IMR-90 (cell line): ENCODE measurements at regions not wholly inside any gene's neighbourhood (a gene's known extent, or its start where the extent isn't known, plus 50 kb on each side); places are given as distances from the start of the nearest gene placed in this dataset.

Experiments used
- ATAC-seq: fragments of 200-7000 bp; cut with Tn5 transposase; 2 replicates; pipeline ENCODE4 v1.9.1; 2020; ENCODE audit warnings: low read depth, mild to moderate bottlenecking, moderate library complexity
- BruUV-seq: library from RNA; stranded (reverse); fragments of 400-500 nt; replicated peaks from 2 replicates; lab custom pipeline; 2021; lab: Mats Ljungman, UMichigan
- CTCF ChIA-PET: fragments of 300-600 bp; formaldehyde crosslinking; extraction: SDS; loops from one replicate; lab custom pipeline; 2021; ENCODE audit warnings: antibody characterized with exemption; lab: Yijun Ruan, JAX
- POLR2A ChIA-PET: fragments of 300-600 bp; sonication (Branson Sonifier 250); formaldehyde crosslinking; loops from one replicate; lab custom pipeline; 2022; ENCODE audit warnings: antibody characterized with exemption; ENCODE audit not compliant: unreplicated experiment; lab: Charles Lee
- DNase-seq: peaks from one replicate; pipeline ENCODE4 v3.0.0; 2013
- H2AFZ ChIP-seq: replicated peaks from 2 replicates; pipeline ENCODE3; 2013; ENCODE audit warnings: low read length, mild to moderate bottlenecking; ENCODE audit not compliant: poor library complexity
- H2AK5ac ChIP-seq: 2 replicates; pipeline ENCODE4 v1.6.1; 2013; ENCODE audit warnings: low read depth, low read length, inconsistent platforms
- H2AK9ac ChIP-seq: replicated peaks from 2 replicates; pipeline ENCODE3; 2013; ENCODE audit warnings: mild to moderate bottlenecking, low read depth, low read length, moderate library complexity; ENCODE audit not compliant: poor library complexity
- H2BK120ac ChIP-seq: 2 replicates; pipeline ENCODE4 v1.6.1; 2013; ENCODE audit warnings: low read depth, low read length, inconsistent platforms
- H2BK15ac ChIP-seq: 3 replicates; pipeline ENCODE4 v1.6.1; 2013; ENCODE audit warnings: low read depth, low read length, inconsistent platforms
- H2BK20ac ChIP-seq: 2 replicates; pipeline ENCODE4 v1.6.1; 2013; ENCODE audit warnings: low read depth, mild to moderate bottlenecking, inconsistent platforms, low read length, moderate library complexity
- H2BK5ac ChIP-seq: 2 replicates; pipeline ENCODE4 v1.6.1; 2013; ENCODE audit warnings: mild to moderate bottlenecking, low read depth, low read length, inconsistent platforms; ENCODE audit not compliant: poor library complexity, severe bottlenecking
- H3K14ac ChIP-seq: replicated peaks from 2 replicates; pipeline ENCODE4 v1.6.1; 2013; ENCODE audit warnings: low read depth, low read length, inconsistent platforms
- H3K18ac ChIP-seq: 2 replicates; pipeline ENCODE4 v1.6.1; 2013; ENCODE audit warnings: low read depth, low read length, control low read depth
- H3K23ac ChIP-seq: 2 replicates; pipeline ENCODE4 v1.6.1; 2013; ENCODE audit warnings: low read depth, low read length, inconsistent platforms
- H3K27ac ChIP-seq: 2 replicates; pipeline ENCODE4 v1.5.1; 2013; ENCODE audit warnings: mild to moderate bottlenecking, control low read depth, low read length; ENCODE audit not compliant: insufficient read depth
- H3K27me3 ChIP-seq: 2 replicates; pipeline ENCODE4 v1.6.1; 2013; ENCODE audit warnings: low read length; ENCODE audit not compliant: control insufficient read depth, insufficient read depth
- H3K36me3 ChIP-seq: 2 replicates; pipeline ENCODE4 v1.6.1; 2013; ENCODE audit warnings: low read length, mixed read lengths; ENCODE audit not compliant: control insufficient read depth, insufficient read depth
- H3K4ac ChIP-seq: 2 replicates; pipeline ENCODE4 v1.6.1; 2013; ENCODE audit warnings: low read depth, low read length, inconsistent platforms
- H3K4me1 ChIP-seq: 2 replicates; pipeline ENCODE4 v1.6.1; 2013; ENCODE audit warnings: low read length, mixed read lengths; ENCODE audit not compliant: control insufficient read depth, insufficient read depth
- H3K4me2 ChIP-seq: 2 replicates; pipeline ENCODE4 v1.6.1; 2013; ENCODE audit warnings: low read depth, mild to moderate bottlenecking, control low read depth, low read length, moderate library complexity
- H3K4me3 ChIP-seq: 2 replicates; pipeline ENCODE4 v1.5.1; 2013; ENCODE audit warnings: low read depth, mild to moderate bottlenecking, control low read depth, low read length, moderate library complexity; ENCODE audit not compliant: insufficient read depth
- H3K56ac ChIP-seq: 2 replicates; pipeline ENCODE4 v1.6.1; 2013; ENCODE audit warnings: low read length, inconsistent platforms; ENCODE audit not compliant: insufficient read depth; ENCODE audit errors: extremely low read depth
- H3K79me1 ChIP-seq, 2 experiments: 2 replicates each; pipeline ENCODE4 v1.6.1; 2013; ENCODE audit warnings: low read length in 2 of 2, inconsistent platforms in 1 of 2, low read depth in 1 of 2
- H3K9ac ChIP-seq: 2 replicates; pipeline ENCODE4 v1.6.1; 2013; ENCODE audit warnings: low read depth, low read length, control low read depth
- H3K9me1 ChIP-seq: 2 replicates; pipeline ENCODE4 v1.6.1; 2013; ENCODE audit warnings: low read length, inconsistent platforms; ENCODE audit not compliant: insufficient read depth
- H3K9me3 ChIP-seq: 2 replicates; pipeline ENCODE4 v1.6.1; 2013; ENCODE audit warnings: low read length; ENCODE audit not compliant: control insufficient read depth, insufficient read depth
- H4K20me1 ChIP-seq: 2 replicates; pipeline ENCODE4 v1.6.1; 2013; ENCODE audit warnings: low read length, inconsistent platforms; ENCODE audit not compliant: insufficient read depth
- H4K5ac ChIP-seq: 2 replicates; pipeline ENCODE4 v1.6.1; 2013; ENCODE audit warnings: mild to moderate bottlenecking, low read depth, low read length, control low read depth
- H4K8ac ChIP-seq, 2 experiments: 2 replicates each; pipeline ENCODE4 v1.6.1; 2013; ENCODE audit warnings: low read depth in 2 of 2, low read length in 2 of 2, control low read depth in 1 of 2, inconsistent platforms in 1 of 2
- H4K91ac ChIP-seq: 2 replicates; pipeline ENCODE4 v1.6.1; 2013; ENCODE audit warnings: low read depth, low read length, inconsistent platforms; ENCODE audit not compliant: insufficient read depth
- BHLHE40 ChIP-seq: fragments of 150-350 bp; IDR thresholded peaks from 2 replicates; pipeline ENCODE4 v1.6.1; 2016; ENCODE audit warnings: mild to moderate bottlenecking, low read depth, low read length
- CHD1 ChIP-seq: IDR thresholded peaks from 2 replicates; pipeline ENCODE4 v1.6.1; 2012; ENCODE audit warnings: low read depth, low read length, improper control_type of control experiment
- FOS ChIP-seq: fragments of 150-350 bp; IDR thresholded peaks from 2 replicates; pipeline ENCODE4 v1.6.1; 2016; ENCODE audit warnings: low read depth, low read length
- MAFK ChIP-seq: IDR thresholded peaks from 2 replicates; pipeline ENCODE4 v1.6.1; 2012; ENCODE audit warnings: low read depth, low read length, improper control_type of control experiment
- MAZ ChIP-seq: IDR thresholded peaks from 2 replicates; pipeline ENCODE4 v1.6.1; 2012; ENCODE audit warnings: low read depth, mild to moderate bottlenecking, low read length, improper control_type of control experiment, moderate library complexity, borderline replicate concordance
- MXI1 ChIP-seq: IDR thresholded peaks from 2 replicates; pipeline ENCODE4 v1.6.1; 2012; ENCODE audit warnings: low read depth, mild to moderate bottlenecking, low read length, moderate library complexity, borderline replicate concordance
- POLR2A ChIP-seq: IDR thresholded peaks from 2 replicates; pipeline ENCODE4 v1.6.1; 2012; ENCODE audit warnings: mild to moderate bottlenecking, low read depth, low read length
- RAD21 ChIP-seq: IDR thresholded peaks from 2 replicates; pipeline ENCODE4 v1.6.1; 2012; ENCODE audit warnings: low read length, improper control_type of control experiment
- RCOR1 ChIP-seq: IDR thresholded peaks from 2 replicates; pipeline ENCODE4 v1.6.1; 2012; ENCODE audit warnings: mild to moderate bottlenecking, low read length, improper control_type of control experiment; ENCODE audit not compliant: insufficient replicate concordance
- RFX5 ChIP-seq: IDR thresholded peaks from 2 replicates; pipeline ENCODE4 v1.8.0; 2012; ENCODE audit warnings: low read depth, mild to moderate bottlenecking, low read length, moderate library complexity
- SMC3 ChIP-seq: fragments of 150-350 bp; IDR thresholded peaks from 2 replicates; pipeline ENCODE4 v1.6.1; 2016; ENCODE audit warnings: low read depth, mild to moderate bottlenecking, antibody characterized with exemption, low read length, moderate library complexity
- WGBS, 2 experiments: methylation state at CpG; one replicate each; pipeline versions ENCODE4 v1.1.5 to v1.1.7; 2013; ENCODE audit warnings: missing lambda C conversion rate in 2 of 2; ENCODE audit not compliant: insufficient read length in 1 of 2; ENCODE audit errors: extremely low coverage in 2 of 2; 5-methylcytosine and 5-hydroxymethylcytosine counted together
- dilution Hi-C: fragments of 300-500 bp; cut with HindIII; formaldehyde crosslinking; loops from one replicate; pipeline ENCODE4 v1.14.3; 2018; ENCODE audit warnings: low sequenced_read_pairs; ENCODE audit not compliant: unreplicated experiment
- in situ Hi-C: fragments of 300-500 bp; cut with MboI; formaldehyde crosslinking; loops from 3 replicates; pipeline ENCODE4 v1.14.3; 2019; ENCODE audit warnings: low sequenced_read_pairs, inconsistent platforms, mixed read lengths
- intact Hi-C: fragments of 100-400 bp; cut with micrococcal nuclease; formaldehyde crosslinking; loops from 2 replicates; pipeline ENCODE4 v1.10.0; 2022
- TF ChIP-seq, protein P1 (sequence below): fragments of 150-350 bp; IDR thresholded peaks from 2 replicates; pipeline ENCODE4 v1.6.1; 2017; ENCODE audit warnings: mild to moderate bottlenecking, antibody characterized with exemption, low read length, low read depth
- TF ChIP-seq, protein P2 (sequence below): conservative IDR thresholded peaks from 2 replicates; pipeline ENCODE4 v1.5.1; 2012; ENCODE audit warnings: mild to moderate bottlenecking, low read depth, low read length, improper control_type of control experiment
- TF ChIP-seq, protein P3 (sequence below): fragments of 150-350 bp; IDR thresholded peaks from 2 replicates; pipeline ENCODE4 v1.6.1; 2016; ENCODE audit warnings: low read depth, mild to moderate bottlenecking, low read length, moderate library complexity, borderline replicate concordance

DNA sequence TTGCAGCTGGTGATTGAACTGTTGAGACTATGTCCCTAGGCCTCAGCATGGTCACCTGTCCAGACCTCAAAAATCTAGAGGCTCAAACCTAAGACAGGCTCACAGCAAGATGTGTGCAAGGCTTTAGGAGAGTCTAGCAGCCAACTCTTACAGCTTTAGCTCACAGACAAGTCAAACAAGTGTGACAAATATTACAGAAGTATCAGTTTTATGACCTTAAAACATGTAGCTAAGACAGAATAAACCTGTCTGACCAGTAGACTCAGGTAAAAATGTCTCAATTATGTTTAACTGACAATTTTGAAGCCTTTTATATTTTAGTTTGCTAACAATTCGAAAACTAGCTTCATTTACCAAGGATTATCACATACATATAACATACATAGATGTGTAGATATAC lies 80.0 kb upstream of the HTATIP2 start:
- Histone ChIP-seq H2AFZ (no peak overlapping the region), H3K23ac (no peak overlapping the region), H3K4me2 (no peak overlapping the region), H4K5ac (no peak overlapping the region), H3K56ac (no peak overlapping the region), H2AK5ac (no peak overlapping the region), H3K9ac (no peak overlapping the region), H2BK15ac (no peak overlapping the region), H3K4me1 (no peaks in the 10 kb centered on the region), H3K36me3 (no peaks in the 10 kb centered on the region), H3K4me3 (no peak overlapping the region), H3K27ac (no peak overlapping the region), H3K4ac (no peak overlapping the region), H3K27me3 (peaks cover 3% of the 10 kb centered on the region), H3K9me3 (no peaks in the 10 kb centered on the region), H3K9me1 (no peaks in the 10 kb centered on the region), H2AK9ac (no peak overlapping the region), H2BK20ac (no peak overlapping the region), H4K8ac (no peak overlapping the region), H2BK5ac (no peak overlapping the region), H3K79me1 (no peaks in the 10 kb centered on the region), H3K18ac (no peak overlapping the region), H4K91ac (no peak overlapping the region), H2BK120ac (no peak overlapping the region), H4K20me1 (no peaks in the 10 kb centered on the region), H3K14ac (no peak overlapping the region)
- in situ Hi-C loops, result no loop called here
- no peak for ATAC-seq
- intact Hi-C loops, result no loop called here
- WGBS, 2 experiments, result no CpG with 5 or more reads among the region's 1 CpG
- POLR2A ChIA-PET, result no interaction called here
- dilution Hi-C loops, result no loop called here
- TF ChIP-seq RFX5 (no peak), POLR2A (no peak), FOS (no peak), MAFK (no peak), SMC3 (no peak), MXI1 (no peak), RCOR1 (no peak), BHLHE40 (no peak), CHD1 (no peak), RAD21 (no peak), MAZ (no peak)
- TF ChIP-seq, protein P1, sequence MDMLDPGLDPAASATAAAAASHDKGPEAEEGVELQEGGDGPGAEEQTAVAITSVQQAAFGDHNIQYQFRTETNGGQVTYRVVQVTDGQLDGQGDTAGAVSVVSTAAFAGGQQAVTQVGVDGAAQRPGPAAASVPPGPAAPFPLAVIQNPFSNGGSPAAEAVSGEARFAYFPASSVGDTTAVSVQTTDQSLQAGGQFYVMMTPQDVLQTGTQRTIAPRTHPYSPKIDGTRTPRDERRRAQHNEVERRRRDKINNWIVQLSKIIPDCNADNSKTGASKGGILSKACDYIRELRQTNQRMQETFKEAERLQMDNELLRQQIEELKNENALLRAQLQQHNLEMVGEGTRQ, result no peak
- TF ChIP-seq, protein P2, sequence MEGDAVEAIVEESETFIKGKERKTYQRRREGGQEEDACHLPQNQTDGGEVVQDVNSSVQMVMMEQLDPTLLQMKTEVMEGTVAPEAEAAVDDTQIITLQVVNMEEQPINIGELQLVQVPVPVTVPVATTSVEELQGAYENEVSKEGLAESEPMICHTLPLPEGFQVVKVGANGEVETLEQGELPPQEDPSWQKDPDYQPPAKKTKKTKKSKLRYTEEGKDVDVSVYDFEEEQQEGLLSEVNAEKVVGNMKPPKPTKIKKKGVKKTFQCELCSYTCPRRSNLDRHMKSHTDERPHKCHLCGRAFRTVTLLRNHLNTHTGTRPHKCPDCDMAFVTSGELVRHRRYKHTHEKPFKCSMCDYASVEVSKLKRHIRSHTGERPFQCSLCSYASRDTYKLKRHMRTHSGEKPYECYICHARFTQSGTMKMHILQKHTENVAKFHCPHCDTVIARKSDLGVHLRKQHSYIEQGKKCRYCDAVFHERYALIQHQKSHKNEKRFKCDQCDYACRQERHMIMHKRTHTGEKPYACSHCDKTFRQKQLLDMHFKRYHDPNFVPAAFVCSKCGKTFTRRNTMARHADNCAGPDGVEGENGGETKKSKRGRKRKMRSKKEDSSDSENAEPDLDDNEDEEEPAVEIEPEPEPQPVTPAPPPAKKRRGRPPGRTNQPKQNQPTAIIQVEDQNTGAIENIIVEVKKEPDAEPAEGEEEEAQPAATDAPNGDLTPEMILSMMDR, result no peak
- TF ChIP-seq, protein P3, sequence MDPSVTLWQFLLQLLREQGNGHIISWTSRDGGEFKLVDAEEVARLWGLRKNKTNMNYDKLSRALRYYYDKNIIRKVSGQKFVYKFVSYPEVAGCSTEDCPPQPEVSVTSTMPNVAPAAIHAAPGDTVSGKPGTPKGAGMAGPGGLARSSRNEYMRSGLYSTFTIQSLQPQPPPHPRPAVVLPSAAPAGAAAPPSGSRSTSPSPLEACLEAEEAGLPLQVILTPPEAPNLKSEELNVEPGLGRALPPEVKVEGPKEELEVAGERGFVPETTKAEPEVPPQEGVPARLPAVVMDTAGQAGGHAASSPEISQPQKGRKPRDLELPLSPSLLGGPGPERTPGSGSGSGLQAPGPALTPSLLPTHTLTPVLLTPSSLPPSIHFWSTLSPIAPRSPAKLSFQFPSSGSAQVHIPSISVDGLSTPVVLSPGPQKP, result no peak
- CTCF ChIA-PET, result no interaction called here
- DNase-seq, result no peak
- no TSS peak for BruUV-seq
